A549 (cell line): ENCODE measurements at regions not wholly inside any gene's neighbourhood (a gene's known extent, or its start where the extent isn't known, plus 50 kb on each side); places are given as distances from the start of the nearest gene placed in this dataset.
"Not testable (repeated sequence)": the region's sequence is repeated elsewhere in the genome, so short reads cannot be mapped to it uniquely, and the experiment has no call there.

Experiments
- ATAC-seq, 2 experiments: fragments of 200-7000 bp in 1 of 2; fragments of >200 bp in 1 of 2; cut with Nextera tagmentation in 1 of 2; cut with Tn5 transposase in 1 of 2; 3 replicates each; pipeline versions ENCODE4 v1.8.0 to v1.9.1; 2018 to 2020; ENCODE audit warnings: mild to moderate bottlenecking in 1 of 2, moderate library complexity in 1 of 2
- CTCF ChIA-PET: fragments of 300-600 bp; sonication (Branson Sonifier 250); formaldehyde crosslinking; extraction: SDS; loops from one replicate; lab custom pipeline; 2021; ENCODE audit warnings: antibody characterized with exemption, inconsistent platforms; lab: Yijun Ruan, JAX
- POLR2A ChIA-PET: fragments of 350-600 bp; formaldehyde crosslinking; extraction: SDS; loops from one replicate; lab custom pipeline; 2021; ENCODE audit warnings: antibody characterized with exemption, inconsistent platforms; lab: Yijun Ruan, JAX
- DNase-seq, 2 experiments: peaks; one replicate each; pipeline versions ENCODE4 v3.0.0 to v3.0.0-alpha.2; 2011 to 2016; ENCODE audit warnings: low read depth in 1 of 2, low spot score in 1 of 2
- FAIRE-seq: peaks from 2 replicates; lab custom pipeline; 2011; peaks lifted over from hg19 to GRCh38; lab: Jason Lieb, UNC
- H3K27ac ChIP-seq, 2 experiments: fragments of >200 bp; sonication (Bioruptor Twin); formaldehyde crosslinking; 3 replicates each; pipeline ENCODE4 v1.5.1; 2016 to 2017
- H3K4me1 ChIP-seq: fragments of >200 bp; sonication (Bioruptor Twin); formaldehyde crosslinking; 3 replicates; pipeline ENCODE4 v1.6.1; 2016
- H3K4me2 ChIP-seq: fragments of >200 bp; sonication (Bioruptor Twin); formaldehyde crosslinking; 3 replicates; pipeline ENCODE4 v1.6.1; 2016
- H3K4me3 ChIP-seq: fragments of >200 bp; sonication (Bioruptor Twin); formaldehyde crosslinking; 3 replicates; pipeline ENCODE4 v1.5.1; 2016
- H3K9me3 ChIP-seq: fragments of >200 bp; sonication (Bioruptor Twin); formaldehyde crosslinking; 3 replicates; pipeline ENCODE4 v1.6.1; 2016
- CEBPB ChIP-seq, 2 experiments: fragments of >200 bp in 1 of 2; sonication (Bioruptor Twin) in 1 of 2; formaldehyde crosslinking in 1 of 2; IDR thresholded peaks; 2 replicates each; pipeline ENCODE4 v1.6.1; 2012 to 2016
- EHF ChIP-seq: fragments of 250-450 bp; sonication (Bioruptor Pico); IDR thresholded peaks from 2 replicates; pipeline ENCODE4 v1.5.0; 2020; ENCODE audit warnings: mild to moderate bottlenecking
- FOSB ChIP-seq: fragments of 250-450 bp; sonication (Bioruptor Pico); IDR thresholded peaks from 2 replicates; pipeline ENCODE4 v1.5.0; 2020; ENCODE audit warnings: mild to moderate bottlenecking, moderate library complexity
- FOSL2 ChIP-seq, 2 experiments: fragments of 450-650 bp in 1 of 2; fragments of >200 bp in 1 of 2; sonication (Bioruptor Twin) in 1 of 2; formaldehyde crosslinking; IDR thresholded peaks; 2 replicates each; pipeline versions ENCODE4 v1.5.0 to v1.6.1; 2016 to 2020; ENCODE audit warnings: mild to moderate bottlenecking in 1 of 2, moderate library complexity in 1 of 2
- FOXS1 ChIP-seq: fragments of 250-450 bp; sonication (Bioruptor Pico); IDR thresholded peaks from 2 replicates; pipeline ENCODE4 v1.5.0; 2020; ENCODE audit warnings: mild to moderate bottlenecking, moderate library complexity
- GATA3 ChIP-seq: IDR thresholded peaks from 2 replicates; pipeline ENCODE4 v1.6.1; 2012; ENCODE audit warnings: borderline replicate concordance
- HEYL ChIP-seq: fragments of 250-450 bp; sonication (Bioruptor Pico); IDR thresholded peaks from 2 replicates; pipeline ENCODE4 v1.8.0; 2021; ENCODE audit warnings: mild to moderate bottlenecking, moderate library complexity
- HOXB13 ChIP-seq: fragments of 250-450 bp; sonication (Bioruptor Pico); IDR thresholded peaks from 2 replicates; pipeline ENCODE4 v1.5.0; 2020; ENCODE audit warnings: low read depth, mild to moderate bottlenecking, moderate library complexity
- HOXB5 ChIP-seq: fragments of 250-450 bp; sonication (Bioruptor Pico); IDR thresholded peaks from 2 replicates; pipeline ENCODE4 v1.5.0; 2020; ENCODE audit warnings: mild to moderate bottlenecking, moderate library complexity
- JUNB ChIP-seq: fragments of >200 bp; sonication (Bioruptor Twin); formaldehyde crosslinking; IDR thresholded peaks from 2 replicates; pipeline ENCODE4 v1.6.1; 2016
- MAFK ChIP-seq: fragments of 450-650 bp; IDR thresholded peaks from 2 replicates; pipeline ENCODE4 v1.6.1; 2014; ENCODE audit not compliant: partially characterized antibody
- NPAS2 ChIP-seq: fragments of 250-450 bp; sonication (Bioruptor Pico); IDR thresholded peaks from 2 replicates; pipeline ENCODE4 v1.8.0; 2022; ENCODE audit warnings: mild to moderate bottlenecking, moderate library complexity, borderline replicate concordance
- RARB ChIP-seq: fragments of 250-450 bp; sonication (Bioruptor Pico); IDR thresholded peaks from 2 replicates; pipeline ENCODE4 v1.8.0; 2021; ENCODE audit warnings: mild to moderate bottlenecking, moderate library complexity
- SMC3 ChIP-seq: fragments of >200 bp; sonication (Bioruptor Twin); formaldehyde crosslinking; IDR thresholded peaks from 3 replicates; pipeline ENCODE4 v1.6.1; 2018; ENCODE audit warnings: inconsistent platforms
- TFCP2L1 ChIP-seq: fragments of 250-450 bp; sonication (Bioruptor Pico); IDR thresholded peaks from 2 replicates; pipeline ENCODE4 v1.5.0; 2021; ENCODE audit warnings: mild to moderate bottlenecking
- TP53 ChIP-seq: fragments of 250-450 bp; sonication (Bioruptor Pico); IDR thresholded peaks from 2 replicates; pipeline ENCODE4 v1.5.0; 2021; ENCODE audit warnings: mild to moderate bottlenecking, moderate library complexity
- ZNF302 ChIP-seq: fragments of 250-450 bp; sonication (Bioruptor Pico); IDR thresholded peaks from 2 replicates; pipeline ENCODE4 v1.9.0; 2021; ENCODE audit warnings: inconsistent platforms, mild to moderate bottlenecking, moderate library complexity
- ZSCAN20 ChIP-seq: fragments of 250-450 bp; sonication (Bioruptor Pico); IDR thresholded peaks from 2 replicates; pipeline ENCODE4 v1.8.0; 2022; ENCODE audit warnings: mild to moderate bottlenecking, moderate library complexity
- WGBS: methylation state at CpG from one replicate; pipeline ENCODE4 v1.1.6; 2017; ENCODE audit errors: missing lambda C conversion rate; 5-methylcytosine and 5-hydroxymethylcytosine counted together
- TF ChIP-seq, protein P1 (sequence below): IDR thresholded peaks from 2 replicates; pipeline ENCODE4 v1.6.1; 2012
- TF ChIP-seq, protein P2 (sequence below): fragments of 250-450 bp; sonication (Bioruptor Pico); IDR thresholded peaks from 2 replicates; pipeline ENCODE4 v1.5.0; 2020; ENCODE audit warnings: low read depth, mild to moderate bottlenecking, moderate library complexity

DNA sequence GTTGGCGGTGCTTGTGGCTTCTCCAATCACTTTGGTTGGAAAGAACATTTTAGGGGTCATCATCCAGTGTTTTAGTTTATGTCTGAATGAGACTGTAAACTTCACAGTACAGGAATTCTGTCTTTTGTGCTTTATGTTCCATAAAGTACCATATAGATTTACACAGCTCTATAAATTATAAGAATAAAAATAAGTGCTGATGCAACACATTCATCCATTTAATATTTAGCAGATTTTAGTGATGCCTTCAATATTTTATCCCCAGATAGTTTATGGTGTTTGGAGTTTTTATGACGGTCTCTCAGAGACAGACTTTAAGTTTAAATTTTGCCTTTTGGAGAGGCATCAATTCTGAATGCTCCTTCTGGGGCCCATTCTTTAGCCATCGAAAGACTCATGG, 385.2 kb downstream of the ATP23 start:
- peak; percentile 61 for TF ChIP-seq MAFK
- TF ChIP-seq EHF (CRISPR knock-in tag): no peak
- Histone ChIP-seq H3K4me2 (no peak overlapping the region), H3K9me3 (no peaks in the 10 kb centered on the region), H3K4me3 (no peak overlapping the region), H3K4me1 (0 out of 3 replicates have a peak, but pooled peaks cover 4% of the 10 kb centered on the region), H3K27ac (no peak overlapping the region)
- 79% methylated on average over 3 of the region's 3 CpGs for WGBS
- FAIRE-seq (no peak), DNase-seq (no peak), ATAC-seq (no peak)
- CTCF ChIA-PET: no interaction called here
- POLR2A ChIA-PET: no interaction called here

DNA sequence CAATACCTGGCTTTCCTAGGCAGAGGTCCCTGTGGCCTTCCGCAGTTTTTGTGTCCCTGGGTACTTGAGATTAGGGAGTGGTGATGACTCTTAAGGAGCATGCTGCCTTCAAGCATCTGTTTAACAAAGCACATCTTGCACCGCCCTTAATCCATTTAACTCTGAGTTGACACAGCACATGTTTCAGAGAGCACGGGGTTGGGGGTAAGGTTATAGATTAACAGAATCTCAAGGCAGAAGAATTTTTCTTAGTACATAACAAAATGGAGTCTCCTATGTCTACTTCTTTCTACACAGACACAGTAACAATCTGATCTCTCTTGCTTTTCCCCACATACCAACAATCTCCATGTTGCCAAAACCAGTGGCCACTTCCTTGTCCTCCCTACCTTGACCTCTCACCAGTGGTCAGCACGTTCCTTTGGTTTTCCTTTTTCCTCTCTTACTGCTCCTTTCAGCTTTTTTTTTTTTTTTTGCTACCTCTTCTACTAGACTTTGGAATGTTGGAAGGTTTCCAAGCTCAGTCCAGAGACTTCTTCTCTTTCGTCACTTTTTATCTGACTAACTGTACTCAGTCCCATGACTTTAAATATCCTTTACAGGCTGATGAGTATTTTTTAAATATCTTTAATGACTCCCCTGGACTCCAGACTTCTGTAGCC, 395.3 kb downstream of the ATP23 start:
- POLR2A ChIA-PET: interaction anchor here (1.4 kb wide), 1 partner anchor 26 kb away, joined by 5 read pairs; no protein-coding TSS in a partner anchor
- H3K27ac ChIP-seq: peak overlapping the region; percentile 83 to 86
- peaks cover 11% of the 10 kb centered on the region for H3K4me1 ChIP-seq
- not testable (repeated sequence) for H3K4me3 ChIP-seq; FAIRE-seq; TF ChIP-seq FOSL2 (IDR thresholded peaks at IDR 0.05)
- CTCF ChIA-PET: interaction anchor here (1.0 to 1.2 kb wide), 2 partner anchors 10 to 79 kb away, joined by 3 to 5 read pairs; no protein-coding TSS in a partner anchor
- 4% methylated on average over 2 of the region's 5 CpGs for WGBS
- peak overlapping the region; percentile 50 for H3K4me2 ChIP-seq
- peaks cover 17% of the 10 kb centered on the region; the same call in 2 of the 3 replicates for H3K9me3 ChIP-seq
- TF ChIP-seq FOSB (CRISPR knock-in tag): peak; percentile 42; the same call in 1 of the 2 replicates
- peak; percentile 98 for TF ChIP-seq ZSCAN20 (CRISPR knock-in tag)
- TF ChIP-seq, protein P1, sequence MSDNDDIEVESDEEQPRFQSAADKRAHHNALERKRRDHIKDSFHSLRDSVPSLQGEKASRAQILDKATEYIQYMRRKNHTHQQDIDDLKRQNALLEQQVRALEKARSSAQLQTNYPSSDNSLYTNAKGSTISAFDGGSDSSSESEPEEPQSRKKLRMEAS: peak; percentile 16; the same call in 1 of the 2 replicates
- TF ChIP-seq HEYL (CRISPR knock-in tag): peak; percentile 98
- peak; percentile 97 for TF ChIP-seq HOXB13 (CRISPR knock-in tag)
- peak; percentile 98 for TF ChIP-seq ZNF302 (CRISPR knock-in tag)
- TF ChIP-seq SMC3: 0 out of 3 replicates have a peak, but pooled peaks have one; percentile 20
- TF ChIP-seq RARB (CRISPR knock-in tag): peak; percentile 69; the same call in 1 of the 2 replicates
- TF ChIP-seq JUNB: peak; percentile 55
- TF ChIP-seq, protein P2, sequence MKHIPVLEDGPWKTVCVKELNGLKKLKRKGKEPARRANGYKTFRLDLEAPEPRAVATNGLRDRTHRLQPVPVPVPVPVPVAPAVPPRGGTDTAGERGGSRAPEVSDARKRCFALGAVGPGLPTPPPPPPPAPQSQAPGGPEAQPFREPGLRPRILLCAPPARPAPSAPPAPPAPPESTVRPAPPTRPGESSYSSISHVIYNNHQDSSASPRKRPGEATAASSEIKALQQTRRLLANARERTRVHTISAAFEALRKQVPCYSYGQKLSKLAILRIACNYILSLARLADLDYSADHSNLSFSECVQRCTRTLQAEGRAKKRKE: peak; percentile 97
- peak; percentile 98 for TF ChIP-seq HOXB5 (CRISPR knock-in tag)
- peak; percentile 69; the same call in 1 of the 2 replicates for TF ChIP-seq TFCP2L1 (CRISPR knock-in tag)
- TF ChIP-seq EHF (CRISPR knock-in tag): peak; percentile 97
- peak; percentile 97 for TF ChIP-seq FOXS1
- peak; percentile 11; the same call in 1 of the 2 replicates for TF ChIP-seq GATA3
- TF ChIP-seq CEBPB (IDR thresholded peaks at IDR 0.05): peak in 1 of 2 experiments; percentile 26; a peak in 1 of 4 replicates
- TF ChIP-seq NPAS2 (CRISPR knock-in tag): peak; percentile 80
- TF ChIP-seq TP53 (CRISPR knock-in tag): peak; percentile 68; the same call in 1 of the 2 replicates
- peak; percentile 59; the same call in 1 of the 2 replicates for TF ChIP-seq FOSL2 (CRISPR knock-in tag; IDR thresholded peaks at IDR 0.05)
- ATAC-seq: peak; percentile 93 to 99
- DNase-seq: peak; percentile 24 to 87

DNA sequence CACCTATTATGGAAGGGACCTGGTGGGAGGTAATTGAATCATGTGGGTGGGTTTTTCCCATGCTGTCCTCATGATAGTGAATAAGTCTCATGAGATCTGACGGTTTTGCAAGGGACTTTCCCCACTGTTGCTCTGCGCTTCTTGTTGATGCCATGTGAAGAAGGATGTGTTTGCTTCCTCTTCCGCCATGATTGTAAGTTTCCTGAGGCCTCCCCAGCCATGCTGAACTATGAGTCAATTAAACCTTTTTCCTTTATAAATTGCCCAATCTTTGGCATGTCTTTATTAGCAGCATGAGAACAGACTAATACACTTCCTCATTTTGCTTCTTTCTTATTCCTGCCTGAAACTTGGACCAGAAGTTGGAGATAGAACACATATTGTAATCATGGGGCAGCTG, 396.2 kb downstream of the ATP23 start:
- H3K4me3 ChIP-seq; FAIRE-seq; TF ChIP-seq FOSL2 (IDR thresholded peaks at IDR 0.05): not testable (repeated sequence)
- TF ChIP-seq FOSL2 (CRISPR knock-in tag; IDR thresholded peaks at IDR 0.05): peak; percentile 39; the same call in 1 of the 2 replicates
- WGBS: 80% methylated on average over 3 of the region's 3 CpGs
- peaks cover 17% of the 10 kb centered on the region; the same call in 2 of the 3 replicates for H3K9me3 ChIP-seq
- H3K4me2 ChIP-seq: peak overlapping the region; percentile 50
- ATAC-seq (peak in 1 of 2 experiments; percentile 49; a peak in 3 of 6 replicates), DNase-seq (peak in 1 of 2 experiments; percentile 28)
- H3K27ac ChIP-seq: peak overlapping the region; percentile 83 to 86
- peaks cover 13% of the 10 kb centered on the region for H3K4me1 ChIP-seq
- POLR2A ChIA-PET: interaction anchor here (1.4 kb wide), 1 partner anchor 27 kb away, joined by 5 read pairs; no protein-coding TSS in a partner anchor
- CTCF ChIA-PET: interaction anchor here (1.0 to 1.2 kb wide), 2 partner anchors 9 to 78 kb away, joined by 3 to 5 read pairs; no protein-coding TSS in a partner anchor
